ENCODE measurements at regions not wholly inside any gene's neighbourhood (a gene's known extent, or its start where the extent isn't known, plus 50 kb on each side); places are given as distances from the start of the nearest gene placed in this dataset.

GRCh38 chr7:155948423-155948822 lies 136.2 kb upstream of the SHH start:
- DNase-seq (ENCODE audit: low read depth, low spot score): no peak
- TF ChIP-seq SUZ12 (IDR thresholded peaks at IDR 0.05; ENCODE audit: extremely low read depth, insufficient read depth, insufficient read length) (no peak), ZNF274 (IDR thresholded peaks at IDR 0.05; ENCODE audit: low read depth, low read length) (no peak), YY1 (IDR thresholded peaks at IDR 0.05; ENCODE audit: insufficient read depth, insufficient read length) (no peak)
- no peaks in the 10 kb centered on the region for H3K27me3 ChIP-seq (ENCODE audit: insufficient read depth, insufficient read length)

GRCh38 chr7:155947051-155947450 lies 134.8 kb upstream of the SHH start:
- H3K4me1 ChIP-seq (ENCODE audit: insufficient read depth, insufficient read length): no peaks in the 10 kb centered on the region
- H3K4me3 ChIP-seq (ENCODE audit: insufficient read length, low read depth): no peak overlapping the region
- no peak for TF ChIP-seq YY1 (IDR thresholded peaks at IDR 0.05; ENCODE audit: insufficient read depth, insufficient read length)
- no peak for TF ChIP-seq SUZ12 (IDR thresholded peaks at IDR 0.05; ENCODE audit: extremely low read depth, insufficient read depth, insufficient read length)
- no peak for TF ChIP-seq ZNF274 (IDR thresholded peaks at IDR 0.05; ENCODE audit: low read depth, low read length)
- H3K9me3 ChIP-seq (ENCODE audit: insufficient read depth, low read length): no peaks in the 10 kb centered on the region
- DNase-seq (ENCODE audit: low read depth, low spot score): no peak
- no peak overlapping the region for H3K9ac ChIP-seq (ENCODE audit: insufficient read length, low read depth)
- H3K27me3 ChIP-seq (ENCODE audit: insufficient read depth, insufficient read length): no peaks in the 10 kb centered on the region
- H3K36me3 ChIP-seq (ENCODE audit: insufficient read depth, insufficient read length, low read length): no peaks in the 10 kb centered on the region

More at GRCh38 chr7:155948423-155948822, 136.2 kb upstream of the SHH start:
- Histone ChIP-seq H3K36me3 (ENCODE audit: insufficient read depth, insufficient read length, low read length) (no peaks in the 10 kb centered on the region), H3K9ac (ENCODE audit: insufficient read length, low read depth) (no peak overlapping the region), H3K9me3 (ENCODE audit: insufficient read depth, low read length) (no peaks in the 10 kb centered on the region), H3K4me3 (ENCODE audit: insufficient read length, low read depth) (no peak overlapping the region), H3K4me1 (ENCODE audit: insufficient read depth, insufficient read length) (no peaks in the 10 kb centered on the region)

GRCh38 chr7:155945670-155946325 lies 133.5 kb upstream of the SHH start:
- Histone ChIP-seq H3K27me3 (ENCODE audit: insufficient read depth, insufficient read length) (no peaks in the 10 kb centered on the region), H3K9ac (ENCODE audit: insufficient read length, low read depth) (no peak overlapping the region), H3K4me3 (ENCODE audit: insufficient read length, low read depth) (no peak overlapping the region), H3K4me1 (ENCODE audit: insufficient read depth, insufficient read length) (no peaks in the 10 kb centered on the region), H3K9me3 (ENCODE audit: insufficient read depth, low read length) (no peaks in the 10 kb centered on the region), H3K36me3 (ENCODE audit: insufficient read depth, insufficient read length, low read length) (no peaks in the 10 kb centered on the region)
- TF ChIP-seq SUZ12 (IDR thresholded peaks at IDR 0.05; ENCODE audit: extremely low read depth, insufficient read depth, insufficient read length) (no peak), YY1 (IDR thresholded peaks at IDR 0.05; ENCODE audit: insufficient read depth, insufficient read length) (no peak), ZNF274 (IDR thresholded peaks at IDR 0.05; ENCODE audit: low read depth, low read length) (no peak)
- DNase-seq (ENCODE audit: low read depth, low spot score): no peak

GRCh38 chr7:155944901-155945300 lies 132.6 kb upstream of the SHH start:
- Histone ChIP-seq H3K36me3 (ENCODE audit: insufficient read depth, insufficient read length, low read length) (no peaks in the 10 kb centered on the region), H3K4me1 (ENCODE audit: insufficient read depth, insufficient read length) (no peaks in the 10 kb centered on the region), H3K4me3 (ENCODE audit: insufficient read length, low read depth) (no peak overlapping the region), H3K27me3 (ENCODE audit: insufficient read depth, insufficient read length) (no peaks in the 10 kb centered on the region), H3K9me3 (ENCODE audit: insufficient read depth, low read length) (no peaks in the 10 kb centered on the region), H3K9ac (ENCODE audit: insufficient read length, low read depth) (no peak overlapping the region)
- DNase-seq (ENCODE audit: low read depth, low spot score): no peak
- TF ChIP-seq SUZ12 (IDR thresholded peaks at IDR 0.05; ENCODE audit: extremely low read depth, insufficient read depth, insufficient read length) (no peak), ZNF274 (IDR thresholded peaks at IDR 0.05; ENCODE audit: low read depth, low read length) (no peak), YY1 (IDR thresholded peaks at IDR 0.05; ENCODE audit: insufficient read depth, insufficient read length) (no peak)

GRCh38 chr7:155943251-155943899 lies 131.1 kb upstream of the SHH start:
- no peak for TF ChIP-seq YY1 (IDR thresholded peaks at IDR 0.05; ENCODE audit: insufficient read depth, insufficient read length)
- TF ChIP-seq SUZ12 (IDR thresholded peaks at IDR 0.05; ENCODE audit: extremely low read depth, insufficient read depth, insufficient read length): no peak
- no peak for TF ChIP-seq ZNF274 (IDR thresholded peaks at IDR 0.05; ENCODE audit: low read depth, low read length)
- H3K4me3 ChIP-seq (ENCODE audit: insufficient read length, low read depth): no peak overlapping the region
- no peak for DNase-seq (ENCODE audit: low read depth, low spot score)
- no peaks in the 10 kb centered on the region for H3K36me3 ChIP-seq (ENCODE audit: insufficient read depth, insufficient read length, low read length)
- H3K27me3 ChIP-seq (ENCODE audit: insufficient read depth, insufficient read length): no peaks in the 10 kb centered on the region
- no peaks in the 10 kb centered on the region for H3K4me1 ChIP-seq (ENCODE audit: insufficient read depth, insufficient read length)
- no peaks in the 10 kb centered on the region; the same call in 1 of the 2 replicates for H3K9me3 ChIP-seq (ENCODE audit: insufficient read depth, low read length)
- H3K9ac ChIP-seq (ENCODE audit: insufficient read length, low read depth): no peak overlapping the region

- TF ChIP-seq SUZ12 (IDR thresholded peaks at IDR 0.05; ENCODE audit: extremely low read depth, insufficient read depth, insufficient read length): no peak
- no peak for TF ChIP-seq YY1 (IDR thresholded peaks at IDR 0.05; ENCODE audit: insufficient read depth, insufficient read length)
- no peak for TF ChIP-seq ZNF274 (IDR thresholded peaks at IDR 0.05; ENCODE audit: low read depth, low read length)
- H3K9ac ChIP-seq (ENCODE audit: insufficient read length, low read depth): no peak overlapping the region
Observed at GRCh38 chr7:155942226-155942950, 130.1 kb upstream of the SHH start.

GRCh38 chr7:155941688-155942087 lies 129.4 kb upstream of the SHH start:
- TF ChIP-seq ZNF274 (IDR thresholded peaks at IDR 0.05; ENCODE audit: low read depth, low read length): no peak
- no peak for TF ChIP-seq SUZ12 (IDR thresholded peaks at IDR 0.05; ENCODE audit: extremely low read depth, insufficient read depth, insufficient read length)
- no peak for TF ChIP-seq YY1 (IDR thresholded peaks at IDR 0.05; ENCODE audit: insufficient read depth, insufficient read length)
- Histone ChIP-seq H3K4me1 (ENCODE audit: insufficient read depth, insufficient read length) (no peaks in the 10 kb centered on the region), H3K27me3 (ENCODE audit: insufficient read depth, insufficient read length) (no peaks in the 10 kb centered on the region)

More at GRCh38 chr7:155942226-155942950, 130.1 kb upstream of the SHH start:
- no peaks in the 10 kb centered on the region for H3K36me3 ChIP-seq (ENCODE audit: insufficient read depth, insufficient read length, low read length)
- H3K27me3 ChIP-seq (ENCODE audit: insufficient read depth, insufficient read length): no peaks in the 10 kb centered on the region
- H3K4me3 ChIP-seq (ENCODE audit: insufficient read length, low read depth): no peak overlapping the region
- no peak for DNase-seq (ENCODE audit: low read depth, low spot score)
- H3K9me3 ChIP-seq (ENCODE audit: insufficient read depth, low read length): no peaks in the 10 kb centered on the region; the same call in 1 of the 2 replicates
- H3K4me1 ChIP-seq (ENCODE audit: insufficient read depth, insufficient read length): no peaks in the 10 kb centered on the region

More at GRCh38 chr7:155941688-155942087, 129.4 kb upstream of the SHH start:
- no peaks in the 10 kb centered on the region for H3K36me3 ChIP-seq (ENCODE audit: insufficient read depth, insufficient read length, low read length)
- no peak overlapping the region for H3K4me3 ChIP-seq (ENCODE audit: insufficient read length, low read depth)
- no peaks in the 10 kb centered on the region; the same call in 1 of the 2 replicates for H3K9me3 ChIP-seq (ENCODE audit: insufficient read depth, low read length)
- no peak for DNase-seq (ENCODE audit: low read depth, low spot score)
- no peak overlapping the region for H3K9ac ChIP-seq (ENCODE audit: insufficient read length, low read depth)
